ENCODE measurements at regions not wholly inside any gene's neighbourhood (a gene's known extent, or its start where the extent isn't known, plus 50 kb on each side); places are given as distances from the start of the nearest gene placed in this dataset.

DNA sequence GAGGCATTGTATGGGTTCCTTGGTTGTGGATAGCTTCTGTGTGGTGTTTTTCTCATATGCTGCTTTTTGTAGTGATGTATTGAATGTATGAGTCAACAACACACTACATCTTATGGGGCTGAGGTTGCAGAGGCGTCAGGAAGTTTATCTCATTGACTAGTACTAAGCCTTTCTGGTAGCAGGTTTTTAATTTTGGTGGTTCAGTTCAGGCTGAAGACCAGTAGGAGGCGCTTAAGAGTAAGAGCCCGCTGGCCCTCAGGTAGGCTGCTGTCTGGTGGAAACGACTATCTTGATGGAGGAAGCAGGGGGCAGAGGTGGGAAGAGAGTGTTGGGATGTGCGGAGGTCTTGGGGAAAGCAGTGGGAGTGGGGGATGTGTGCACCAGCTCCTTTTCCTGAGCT is 62.4 kb downstream of the RTP4 start:
- TF ChIP-seq, protein P1, sequence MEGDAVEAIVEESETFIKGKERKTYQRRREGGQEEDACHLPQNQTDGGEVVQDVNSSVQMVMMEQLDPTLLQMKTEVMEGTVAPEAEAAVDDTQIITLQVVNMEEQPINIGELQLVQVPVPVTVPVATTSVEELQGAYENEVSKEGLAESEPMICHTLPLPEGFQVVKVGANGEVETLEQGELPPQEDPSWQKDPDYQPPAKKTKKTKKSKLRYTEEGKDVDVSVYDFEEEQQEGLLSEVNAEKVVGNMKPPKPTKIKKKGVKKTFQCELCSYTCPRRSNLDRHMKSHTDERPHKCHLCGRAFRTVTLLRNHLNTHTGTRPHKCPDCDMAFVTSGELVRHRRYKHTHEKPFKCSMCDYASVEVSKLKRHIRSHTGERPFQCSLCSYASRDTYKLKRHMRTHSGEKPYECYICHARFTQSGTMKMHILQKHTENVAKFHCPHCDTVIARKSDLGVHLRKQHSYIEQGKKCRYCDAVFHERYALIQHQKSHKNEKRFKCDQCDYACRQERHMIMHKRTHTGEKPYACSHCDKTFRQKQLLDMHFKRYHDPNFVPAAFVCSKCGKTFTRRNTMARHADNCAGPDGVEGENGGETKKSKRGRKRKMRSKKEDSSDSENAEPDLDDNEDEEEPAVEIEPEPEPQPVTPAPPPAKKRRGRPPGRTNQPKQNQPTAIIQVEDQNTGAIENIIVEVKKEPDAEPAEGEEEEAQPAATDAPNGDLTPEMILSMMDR (IDR thresholded peaks at IDR 0.05; ENCODE audit: poor library complexity, severe bottlenecking) = no peak
- TF ChIP-seq POLR2AphosphoS5 (IDR thresholded peaks at IDR 0.05) (no peak), TAF1 (IDR thresholded peaks at IDR 0.05; ENCODE audit: low read depth) (no peak), MXI1 (conservative IDR thresholded peaks at IDR 0.05; ENCODE audit: poor library complexity, severe bottlenecking) (no peak), EZH2 (IDR thresholded peaks at IDR 0.05; ENCODE audit: borderline replicate concordance, insufficient read depth, low read length, poor library complexity, severe bottlenecking) (no peak)
- TF ChIP-seq, protein P2, sequence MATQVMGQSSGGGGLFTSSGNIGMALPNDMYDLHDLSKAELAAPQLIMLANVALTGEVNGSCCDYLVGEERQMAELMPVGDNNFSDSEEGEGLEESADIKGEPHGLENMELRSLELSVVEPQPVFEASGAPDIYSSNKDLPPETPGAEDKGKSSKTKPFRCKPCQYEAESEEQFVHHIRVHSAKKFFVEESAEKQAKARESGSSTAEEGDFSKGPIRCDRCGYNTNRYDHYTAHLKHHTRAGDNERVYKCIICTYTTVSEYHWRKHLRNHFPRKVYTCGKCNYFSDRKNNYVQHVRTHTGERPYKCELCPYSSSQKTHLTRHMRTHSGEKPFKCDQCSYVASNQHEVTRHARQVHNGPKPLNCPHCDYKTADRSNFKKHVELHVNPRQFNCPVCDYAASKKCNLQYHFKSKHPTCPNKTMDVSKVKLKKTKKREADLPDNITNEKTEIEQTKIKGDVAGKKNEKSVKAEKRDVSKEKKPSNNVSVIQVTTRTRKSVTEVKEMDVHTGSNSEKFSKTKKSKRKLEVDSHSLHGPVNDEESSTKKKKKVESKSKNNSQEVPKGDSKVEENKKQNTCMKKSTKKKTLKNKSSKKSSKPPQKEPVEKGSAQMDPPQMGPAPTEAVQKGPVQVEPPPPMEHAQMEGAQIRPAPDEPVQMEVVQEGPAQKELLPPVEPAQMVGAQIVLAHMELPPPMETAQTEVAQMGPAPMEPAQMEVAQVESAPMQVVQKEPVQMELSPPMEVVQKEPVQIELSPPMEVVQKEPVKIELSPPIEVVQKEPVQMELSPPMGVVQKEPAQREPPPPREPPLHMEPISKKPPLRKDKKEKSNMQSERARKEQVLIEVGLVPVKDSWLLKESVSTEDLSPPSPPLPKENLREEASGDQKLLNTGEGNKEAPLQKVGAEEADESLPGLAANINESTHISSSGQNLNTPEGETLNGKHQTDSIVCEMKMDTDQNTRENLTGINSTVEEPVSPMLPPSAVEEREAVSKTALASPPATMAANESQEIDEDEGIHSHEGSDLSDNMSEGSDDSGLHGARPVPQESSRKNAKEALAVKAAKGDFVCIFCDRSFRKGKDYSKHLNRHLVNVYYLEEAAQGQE (IDR thresholded peaks at IDR 0.05; ENCODE audit: borderline replicate concordance) = no peak
